Fibroblast of lung (primary cell): ENCODE measurements at regions not wholly inside any gene's neighbourhood (a gene's known extent, or its start where the extent isn't known, plus 50 kb on each side); places are given as distances from the start of the nearest gene placed in this dataset.

ENCODE experiments used
- EZH2 ChIP-seq: IDR thresholded peaks from 2 replicates; pipeline ENCODE4 v1.5.1; 2012; ENCODE audit warnings: low read length, control low read depth, mild to moderate bottlenecking; ENCODE audit errors: missing control alignments
- TF ChIP-seq, protein P1 (sequence below), 2 donors: IDR thresholded peaks in 1 of 2; conservative IDR thresholded peaks in 1 of 2; 1 replicate in 1 of 2; 2 replicates in 1 of 2; pipeline ENCODE4 v1.5.1; 2011 to 2012; ENCODE audit warnings: low read length in 2 of 2, control low read depth in 1 of 2, inconsistent platforms in 1 of 2, low read depth in 1 of 2, mild to moderate bottlenecking in 1 of 2

DNA sequence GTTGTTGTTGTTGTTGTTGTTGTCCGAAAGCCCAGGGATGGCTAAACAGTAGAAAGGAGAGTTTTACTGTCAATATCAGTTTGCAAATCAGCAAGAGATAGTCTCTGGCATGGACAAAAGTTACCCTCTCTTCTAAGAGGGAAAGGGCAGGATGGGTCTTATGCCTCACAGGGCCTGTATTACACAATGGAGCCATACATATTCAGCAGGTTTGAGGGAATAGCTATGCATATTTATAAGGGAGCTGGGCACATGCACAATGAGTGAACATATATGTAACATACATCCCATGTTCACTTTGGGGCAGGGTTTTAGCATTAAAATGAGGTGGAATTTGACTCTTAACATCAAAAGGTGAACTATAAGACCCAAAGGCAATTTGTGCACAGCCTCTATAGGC lies 84.4 kb upstream of the PGBD5 start:
- TF ChIP-seq, protein P1, sequence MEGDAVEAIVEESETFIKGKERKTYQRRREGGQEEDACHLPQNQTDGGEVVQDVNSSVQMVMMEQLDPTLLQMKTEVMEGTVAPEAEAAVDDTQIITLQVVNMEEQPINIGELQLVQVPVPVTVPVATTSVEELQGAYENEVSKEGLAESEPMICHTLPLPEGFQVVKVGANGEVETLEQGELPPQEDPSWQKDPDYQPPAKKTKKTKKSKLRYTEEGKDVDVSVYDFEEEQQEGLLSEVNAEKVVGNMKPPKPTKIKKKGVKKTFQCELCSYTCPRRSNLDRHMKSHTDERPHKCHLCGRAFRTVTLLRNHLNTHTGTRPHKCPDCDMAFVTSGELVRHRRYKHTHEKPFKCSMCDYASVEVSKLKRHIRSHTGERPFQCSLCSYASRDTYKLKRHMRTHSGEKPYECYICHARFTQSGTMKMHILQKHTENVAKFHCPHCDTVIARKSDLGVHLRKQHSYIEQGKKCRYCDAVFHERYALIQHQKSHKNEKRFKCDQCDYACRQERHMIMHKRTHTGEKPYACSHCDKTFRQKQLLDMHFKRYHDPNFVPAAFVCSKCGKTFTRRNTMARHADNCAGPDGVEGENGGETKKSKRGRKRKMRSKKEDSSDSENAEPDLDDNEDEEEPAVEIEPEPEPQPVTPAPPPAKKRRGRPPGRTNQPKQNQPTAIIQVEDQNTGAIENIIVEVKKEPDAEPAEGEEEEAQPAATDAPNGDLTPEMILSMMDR (conservative IDR thresholded peaks at IDR 0.05 in 1 of 2, IDR thresholded peaks at IDR 0.05 in 1 of 2; ENCODE audit: low read depth in 1 of 2, low read length in 2 of 2): no peak
- TF ChIP-seq EZH2: no peak
